NCI-H187 (cell line): ENCODE measurements at regions not wholly inside any gene's neighbourhood (a gene's known extent, or its start where the extent isn't known, plus 50 kb on each side); places are given as distances from the start of the nearest gene placed in this dataset.

Source experiments
- DNase-seq, 2 experiments: peaks; one replicate each; lab custom pipeline; 2025; lab: John Stamatoyannopoulos, UW

DNA sequence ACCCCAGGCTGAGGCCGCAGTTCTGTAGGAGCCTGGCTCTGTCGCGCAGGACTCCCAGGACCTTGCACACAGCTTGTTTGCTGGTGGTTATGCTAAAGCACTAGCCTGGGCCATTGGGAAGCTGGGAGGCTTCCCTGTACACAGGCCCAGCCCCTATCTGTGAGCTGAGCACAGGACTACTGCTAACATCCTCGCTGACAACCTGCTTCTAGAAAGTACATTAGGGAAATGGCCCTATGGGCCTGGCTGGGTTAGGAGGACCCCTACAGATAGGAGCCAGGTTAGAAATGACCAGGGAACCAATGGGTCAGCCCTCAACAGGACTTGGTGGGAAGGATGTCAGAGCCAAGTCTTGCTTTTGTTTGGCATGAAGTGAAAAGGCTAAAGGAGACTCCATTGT lies 219.4 kb upstream of the LNX1 start:
- DNase-seq = no peak

DNA sequence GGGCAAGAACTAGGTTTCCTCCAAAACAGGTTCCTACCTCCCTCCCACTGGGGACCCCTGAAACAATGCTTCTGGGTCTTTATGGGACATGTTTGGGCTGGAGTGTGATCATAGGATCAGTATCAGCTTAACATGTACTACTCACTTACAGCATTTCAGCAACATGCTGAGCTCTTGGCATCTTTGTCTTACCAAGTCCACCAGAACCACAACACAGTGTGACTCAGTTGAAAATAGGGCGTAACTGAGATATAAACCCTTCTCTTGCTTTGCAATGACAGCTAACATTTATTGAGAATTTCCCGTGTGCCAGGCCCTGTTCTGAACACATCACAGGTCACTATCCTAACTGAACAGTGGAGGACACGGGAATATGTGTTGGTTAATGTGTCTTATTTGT lies 218.5 kb upstream of the LNX1 start:
- DNase-seq = no peak

GRCh38 chr4:53805291-53805690 lies 214.0 kb upstream of the LNX1 start:
- no peak for DNase-seq

GRCh38 chr4:53804719-53805118 lies 213.4 kb upstream of the LNX1 start:
- DNase-seq = no peak

DNA sequence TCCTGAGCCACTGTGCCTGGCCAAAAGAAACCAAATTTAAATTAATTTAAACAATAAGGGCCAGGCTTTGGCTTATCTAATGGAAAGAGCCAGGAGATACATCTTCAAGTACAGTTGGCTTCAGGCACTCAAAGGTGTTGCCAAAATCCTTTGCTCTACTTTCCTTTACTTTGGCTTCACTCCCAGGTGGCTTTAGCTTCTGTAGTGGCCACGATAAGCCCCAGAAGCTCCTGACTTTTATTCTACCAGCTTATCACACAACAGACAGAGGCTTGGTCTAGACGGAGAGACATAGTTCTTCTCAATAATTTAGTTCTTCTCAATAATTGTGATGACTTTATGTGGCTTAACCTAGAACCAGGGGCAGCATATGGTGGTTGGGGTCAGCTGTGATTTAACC lies 211.2 kb upstream of the LNX1 start:
- no peak for DNase-seq

- no peak for DNase-seq
Measured at GRCh38 chr4:53801373-53801772, 210.1 kb upstream of the LNX1 start.

DNA sequence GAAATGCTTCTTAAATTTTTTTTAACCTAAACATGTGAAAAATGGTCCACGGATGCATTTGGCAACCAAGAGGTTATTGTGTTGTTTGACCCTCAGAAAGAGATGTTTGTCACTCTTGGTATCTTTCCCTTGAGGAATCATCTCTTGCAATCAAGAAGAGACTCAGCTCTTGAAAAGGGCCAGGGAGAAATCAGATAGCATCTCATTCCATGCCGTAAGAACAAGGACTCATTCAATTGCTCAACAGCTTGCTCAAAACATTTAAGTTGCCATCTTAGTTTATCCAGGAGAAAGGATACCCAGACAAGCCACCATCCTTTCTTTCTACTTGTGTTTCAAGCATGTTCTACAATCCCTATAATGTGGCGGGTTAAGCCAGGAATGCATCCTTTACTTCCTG lies 209.5 kb upstream of the LNX1 start:
- DNase-seq = no peak

DNA sequence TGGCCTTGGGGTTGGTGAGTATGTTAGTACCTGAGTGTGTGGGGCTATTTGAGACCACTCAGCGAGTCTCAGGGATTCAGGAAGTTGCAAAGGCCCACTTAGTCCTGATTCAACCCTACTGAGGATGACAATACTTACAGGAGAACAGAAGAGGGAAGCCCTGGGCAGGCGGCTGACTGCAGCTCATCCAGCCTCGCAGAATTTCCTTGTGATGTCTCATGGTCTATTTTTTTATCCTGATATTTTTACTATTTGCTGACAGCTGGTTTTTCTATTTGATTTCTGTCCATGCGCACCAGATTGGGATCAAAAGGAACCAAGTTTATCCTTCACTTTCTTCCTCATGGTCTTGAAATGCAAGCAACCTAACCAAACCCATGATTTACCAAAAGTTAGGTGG lies 201.8 kb upstream of the LNX1 start:
- no peak for DNase-seq

- DNase-seq = no peak
Measured at GRCh38 chr4:53790286-53790685, 199.0 kb upstream of the LNX1 start.

DNA sequence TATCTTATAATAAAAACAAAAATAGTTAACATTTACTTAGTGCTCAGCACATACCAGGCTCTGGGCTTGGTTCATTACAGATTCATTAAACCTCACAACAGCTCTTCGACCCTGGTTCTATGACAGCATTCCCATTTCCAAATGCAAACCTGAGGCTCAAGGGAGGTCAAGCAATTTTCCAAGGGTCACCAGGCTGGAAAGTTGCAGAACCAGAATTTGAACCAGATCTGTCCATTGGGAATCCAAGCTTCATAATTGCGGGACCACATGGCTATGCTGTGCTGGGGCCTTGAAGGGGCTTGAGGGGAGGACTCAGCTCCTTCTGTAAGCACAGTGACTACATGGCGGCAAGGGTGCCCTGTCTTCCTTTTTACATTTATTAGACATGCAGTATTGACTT lies 197.3 kb upstream of the LNX1 start:
- DNase-seq = no peak

DNA sequence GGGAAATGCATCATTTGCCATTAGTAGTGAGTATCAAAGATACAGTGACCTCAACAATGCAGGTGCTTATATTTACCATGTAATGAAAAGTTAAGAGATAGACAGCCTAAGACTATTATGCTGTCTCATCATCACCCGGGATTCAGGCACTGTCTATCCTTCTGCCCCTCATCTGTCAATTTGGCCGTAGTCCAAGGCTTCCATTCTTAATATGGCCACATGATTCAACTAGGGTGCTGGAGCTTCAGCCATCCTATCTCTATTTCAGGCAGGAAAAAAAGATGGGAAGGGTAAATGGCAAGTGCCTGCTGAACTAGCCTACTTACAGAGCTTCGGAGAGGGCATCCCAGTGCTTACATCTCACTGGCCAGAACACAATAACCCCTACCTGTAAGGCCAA lies 196.7 kb upstream of the LNX1 start:
- DNase-seq = no peak

GRCh38 chr4:53786632-53787031 lies 195.3 kb upstream of the LNX1 start:
- DNase-seq = no peak

- no peak for DNase-seq
Measured at GRCh38 chr4:53785996-53786395, 194.7 kb upstream of the LNX1 start.

- DNase-seq = no peak
Measured at GRCh38 chr4:53784112-53784511, 192.8 kb upstream of the LNX1 start.

- DNase-seq = no peak
Measured at GRCh38 chr4:53783208-53783859, 192.0 kb upstream of the LNX1 start.

DNA sequence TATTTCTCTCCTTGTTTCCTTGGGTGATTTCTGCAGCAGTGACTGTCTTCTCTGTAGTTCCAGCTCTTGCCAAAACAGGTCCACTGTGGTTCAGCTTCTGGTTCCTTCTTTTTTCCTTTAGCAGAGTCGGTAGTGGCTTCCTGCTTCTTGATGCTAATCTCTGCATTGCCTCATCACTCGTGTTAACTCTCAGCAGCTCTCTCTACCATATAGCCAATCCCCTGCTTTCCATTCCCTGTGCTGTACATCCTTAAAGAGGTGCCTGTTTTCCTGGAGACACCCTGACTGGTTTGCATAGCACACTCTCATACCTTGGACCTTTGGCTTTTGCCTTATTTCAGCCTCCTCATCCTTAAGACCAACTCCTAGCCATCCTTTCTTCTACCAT lies 191.2 kb upstream of the LNX1 start:
- no peak for DNase-seq

- no peak for DNase-seq
Measured at GRCh38 chr4:53781629-53782457, 190.6 kb upstream of the LNX1 start.

DNA sequence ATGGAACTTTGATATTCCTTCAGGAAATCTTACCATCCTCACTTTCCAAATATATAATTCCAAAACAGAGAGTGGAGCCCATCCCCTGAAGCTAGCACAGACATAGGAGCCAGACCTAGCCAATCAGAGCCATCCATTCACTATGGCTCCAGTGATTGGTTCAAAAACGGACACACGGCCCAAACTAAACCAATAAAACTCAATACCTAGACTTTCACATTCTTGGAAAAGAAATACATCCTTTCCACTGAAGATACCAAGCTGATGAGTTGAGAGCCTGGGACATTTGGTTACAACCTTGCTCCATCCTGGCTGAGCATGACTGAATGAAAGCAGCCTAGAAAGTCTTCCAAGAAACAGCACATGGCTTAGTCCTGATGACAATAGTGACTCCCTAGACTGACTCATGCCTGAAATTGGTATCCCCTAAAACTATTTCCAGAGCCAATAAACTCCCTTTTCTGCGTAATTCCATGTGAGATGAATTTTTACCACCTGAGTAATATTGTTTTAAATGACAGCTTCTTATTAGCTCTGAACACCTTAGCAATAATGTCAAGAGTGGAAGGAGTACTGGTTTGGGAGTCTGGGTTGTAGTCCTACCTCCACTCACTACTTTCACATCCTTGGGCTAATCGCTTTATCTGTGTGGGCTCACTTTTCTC lies 189.6 kb upstream of the LNX1 start:
- DNase-seq = no peak

DNA sequence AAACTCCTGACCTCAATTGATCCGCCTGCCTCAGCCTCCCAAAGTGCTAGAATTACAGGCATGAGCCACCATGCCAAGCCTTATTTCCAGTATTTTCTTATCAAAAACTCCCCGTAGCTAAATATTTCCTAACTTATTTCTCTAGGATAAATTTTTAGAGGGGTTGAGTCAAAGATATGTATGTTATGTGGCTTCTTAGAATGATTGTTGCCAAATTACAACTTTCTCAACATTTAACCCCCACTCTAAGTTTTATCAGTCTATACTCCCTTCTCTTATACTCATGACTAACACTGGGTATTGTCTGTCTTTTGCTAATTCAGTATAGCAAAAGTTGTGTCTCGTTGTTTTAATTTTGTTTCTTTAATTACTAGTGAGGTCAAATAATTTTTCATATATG lies 187.7 kb upstream of the LNX1 start:
- no peak for DNase-seq

DNA sequence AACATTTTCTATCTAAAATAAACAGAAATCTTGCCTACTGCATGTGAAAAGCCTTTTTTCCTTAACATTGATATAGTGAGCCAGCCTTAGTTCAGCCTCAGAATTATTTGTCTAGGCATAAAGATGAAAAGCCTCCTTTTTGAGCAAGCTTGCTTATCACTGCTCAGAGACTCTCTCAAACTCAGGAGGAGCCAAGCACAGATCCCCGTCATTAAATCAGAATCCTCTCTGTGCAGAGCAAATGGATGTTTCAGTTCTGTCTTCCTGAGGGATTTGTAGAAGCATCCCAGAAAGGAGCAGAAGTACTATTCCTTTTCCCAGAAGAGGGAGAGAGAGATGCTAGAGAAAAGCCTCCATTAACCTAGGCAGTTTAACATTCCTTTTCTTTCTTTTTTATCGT lies 186.9 kb upstream of the LNX1 start:
- no peak for DNase-seq

- no peak for DNase-seq
Measured at GRCh38 chr4:53777244-53777984, 186.1 kb upstream of the LNX1 start.

GRCh38 chr4:53776141-53776540 lies 184.9 kb upstream of the LNX1 start:
- no peak for DNase-seq

- no peak for DNase-seq
Measured at GRCh38 chr4:53775381-53775780, 184.1 kb upstream of the LNX1 start.
